GM10248 (cell line): ENCODE measurements at regions not wholly inside any gene's neighbourhood (a gene's known extent, or its start where the extent isn't known, plus 50 kb on each side); places are given as distances from the start of the nearest gene placed in this dataset.
"Not testable (repeated sequence)": the region's sequence is repeated elsewhere in the genome, so short reads cannot be mapped to it uniquely, and the experiment has no call there.

Experiments used
- CTCF ChIA-PET: fragments of 300-600 bp; sonication (Branson Sonifier 250); formaldehyde crosslinking; extraction: SDS; loops from one replicate; lab custom pipeline; 2021; ENCODE audit warnings: antibody characterized with exemption; lab: Yijun Ruan, JAX
- POLR2A ChIA-PET: fragments of 350-650 bp; sonication (Branson Sonifier 250); formaldehyde crosslinking; extraction: SDS; loops from one replicate; lab custom pipeline; 2020; ENCODE audit warnings: antibody characterized with exemption; lab: Yijun Ruan, JAX
- DNase-seq: peaks from one replicate; pipeline ENCODE4 v3.0.0; 2012; ENCODE audit errors: extremely low spot score
- CTCF ChIP-seq: IDR thresholded peaks from 2 replicates; pipeline ENCODE4 v1.5.1; 2012; ENCODE audit warnings: mild to moderate bottlenecking, low read depth; ENCODE audit errors: extremely low read depth, missing control alignments, control extremely low read depth

- no peak for TF ChIP-seq CTCF
- DNase-seq: no peak
- ChIA-PET POLR2A (no interaction called here), CTCF (interaction anchor here (0.7 to 3.0 kb wide), 39 partner anchors 9 to 734 kb away, joined by 3 to 21 read pairs (median 4); partner anchors contain the start of genes MGAT5B, PRPSAP1 and SEC14L1)
Measured at GRCh38 chr17:77087650-77088454, 52.9 kb upstream of the SEC14L1 start.

GRCh38 chr17:77088455-77089123 lies 52.2 kb upstream of the SEC14L1 start:
- peak; percentile 90 for DNase-seq
- ChIA-PET CTCF (interaction anchor here (0.7 to 3.0 kb wide), 33 partner anchors 10 to 735 kb away, joined by 3 to 21 read pairs (median 4); partner anchors contain the start of genes MGAT5B, PRPSAP1 and SEC14L1), POLR2A (no interaction called here)
- TF ChIP-seq CTCF: peak; percentile 74

GRCh38 chr17:77089124-77089490 lies 51.7 kb upstream of the SEC14L1 start:
- ChIA-PET POLR2A (no interaction called here), CTCF (interaction anchor here (1.2 to 3.0 kb wide), 24 partner anchors 9 to 735 kb away, joined by 3 to 21 read pairs (median 4); partner anchors contain the start of gene PRPSAP1)
- TF ChIP-seq CTCF: no peak
- DNase-seq: no peak

- CTCF ChIA-PET: interaction anchor here (0.7 to 1.1 kb wide), 2 partner anchors 33 to 222 kb away, joined by 3 to 5 read pairs; no protein-coding TSS in a partner anchor
- POLR2A ChIA-PET, DNase-seq: not testable (repeated sequence)
Measured at GRCh38 chr17:77089949-77090348, 50.8 kb upstream of the SEC14L1 start.

GRCh38 chr17:77090476-77090875 lies 50.3 kb upstream of the SEC14L1 start:
- ChIA-PET POLR2A (interaction anchor here (0.5 to 0.9 kb wide), 4 partner anchors 50 to 362 kb away, joined by 3 to 4 read pairs (median 4); partner anchors contain the start of gene SEC14L1), CTCF (interaction anchor here (0.8 to 1.1 kb wide), 3 partner anchors 11 to 223 kb away, joined by 3 to 5 read pairs (median 3); no protein-coding TSS in a partner anchor)
- no peak for TF ChIP-seq CTCF
- DNase-seq: no peak
